CD14-positive monocyte (primary cell): ENCODE measurements at regions not wholly inside any gene's neighbourhood (a gene's known extent, or its start where the extent isn't known, plus 50 kb on each side); places are given as distances from the start of the nearest gene placed in this dataset.

Experiments used
- DNase-seq, 3 donors: peaks; one replicate each; pipeline ENCODE4 v3.0.0-alpha.2; 2011 to 2022
- H2AFZ ChIP-seq: 2 replicates; pipeline ENCODE4 v1.6.0; 2012; ENCODE audit warnings: mild to moderate bottlenecking, low read depth, low read length, inconsistent platforms; ENCODE audit not compliant: insufficient read depth, poor library complexity, severe bottlenecking
- H3K27ac ChIP-seq, 2 donors: 1 replicate in 1 of 2; 2 replicates in 1 of 2; pipeline ENCODE4 v1.5.1; 2012 to 2013; ENCODE audit warnings: low read length in 2 of 2, control low read depth in 1 of 2, inconsistent platforms in 1 of 2, low read depth in 1 of 2, mild to moderate bottlenecking in 1 of 2
- H3K27me3 ChIP-seq, 2 donors: one replicate each; pipeline versions ENCODE4 v1.6.0 to v1.6.1; 2011 to 2013; ENCODE audit warnings: low read length in 2 of 2; ENCODE audit not compliant: control insufficient read depth in 2 of 2, insufficient read depth in 2 of 2
- H3K36me3 ChIP-seq, 2 donors: replicated peaks in 1 of 2; 1 replicate in 1 of 2; 2 replicates in 1 of 2; pipeline versions ENCODE4 v1.5.1 to v1.6.1; 2012 to 2013; ENCODE audit warnings: low read length in 2 of 2, control low read depth in 1 of 2, inconsistent platforms in 1 of 2, mild to moderate bottlenecking in 1 of 2; ENCODE audit not compliant: insufficient read depth in 2 of 2, control insufficient read depth in 1 of 2
- H3K4me1 ChIP-seq, 2 donors: 1 replicate in 1 of 2; 2 replicates in 1 of 2; pipeline versions ENCODE4 v1.5.1 to v1.6.1; 2012 to 2013; ENCODE audit warnings: low read length in 2 of 2, control low read depth in 1 of 2, inconsistent platforms in 1 of 2, mild to moderate bottlenecking in 1 of 2, moderate library complexity in 1 of 2; ENCODE audit not compliant: insufficient read depth in 2 of 2, control insufficient read depth in 1 of 2
- H3K4me2 ChIP-seq: replicated peaks from 2 replicates; pipeline ENCODE3; 2012; ENCODE audit warnings: low read length, moderate library complexity, mild to moderate bottlenecking; ENCODE audit not compliant: poor library complexity, severe bottlenecking; ENCODE audit errors: extremely low read depth
- H3K4me3 ChIP-seq, 3 experiments: fragments of 200-600 bp in 1 of 3; sonication (generic) in 1 of 3; replicated peaks in 1 of 3; 1 replicate in 2 of 3; 2 replicates in 1 of 3; pipeline ENCODE4 v1.5.1; 2011 to 2013; ENCODE audit warnings: low read length in 3 of 3, mild to moderate bottlenecking in 3 of 3, control low read depth in 2 of 3, low read depth in 2 of 3, inconsistent platforms in 1 of 3, moderate library complexity in 1 of 3
- H3K79me2 ChIP-seq: 2 replicates; pipeline ENCODE4 v1.6.0; 2012; ENCODE audit warnings: mild to moderate bottlenecking, control low read depth, inconsistent platforms, low read length, moderate library complexity; ENCODE audit not compliant: insufficient read depth
- H3K9ac ChIP-seq: 2 replicates; pipeline ENCODE4 v1.6.0; 2017; ENCODE audit warnings: low read length, mild to moderate bottlenecking; ENCODE audit not compliant: insufficient read depth, poor library complexity, severe bottlenecking
- H3K9me3 ChIP-seq, 2 donors: replicated peaks in 1 of 2; 1 replicate in 1 of 2; 2 replicates in 1 of 2; pipeline versions ENCODE4 v1.5.1 to v1.6.1; 2012 to 2013; ENCODE audit warnings: low read length in 2 of 2, control low read depth in 1 of 2; ENCODE audit not compliant: control insufficient read depth in 1 of 2, insufficient read depth in 1 of 2
- H4K20me1 ChIP-seq: 2 replicates; pipeline ENCODE4 v1.6.0; 2012; ENCODE audit warnings: mild to moderate bottlenecking, low read length, control low read depth, moderate library complexity; ENCODE audit not compliant: insufficient read depth
- H3K27ac Mint-ChIP-seq, 7 donors: one replicate each; pipeline ENCODE4 v1.8.0; 2020; ENCODE audit warnings: mild to moderate bottlenecking in 7 of 7, mixed read lengths in 7 of 7, moderate library complexity in 6 of 7, inconsistent platforms in 2 of 7
- H3K27me3 Mint-ChIP-seq, 3 donors: one replicate each; pipeline ENCODE4 v1.8.0; 2021 to 2022; ENCODE audit warnings: low read depth in 3 of 3, mild to moderate bottlenecking in 3 of 3, mixed read lengths in 3 of 3, moderate library complexity in 3 of 3, inconsistent platforms in 1 of 3
- H3K36me3 Mint-ChIP-seq, 2 donors: one replicate each; pipeline ENCODE4 v1.8.0; 2020; ENCODE audit warnings: mixed read lengths in 2 of 2, inconsistent platforms in 1 of 2, mild to moderate bottlenecking in 1 of 2
- H3K4me1 Mint-ChIP-seq: one replicate; pipeline ENCODE4 v1.8.0; 2020; ENCODE audit warnings: mild to moderate bottlenecking, mixed read lengths
- H3K4me3 Mint-ChIP-seq, 2 donors: one replicate each; pipeline ENCODE4 v1.8.0; 2020; ENCODE audit warnings: mild to moderate bottlenecking in 2 of 2, mixed read lengths in 2 of 2, moderate library complexity in 1 of 2
- H3K9me3 Mint-ChIP-seq, 7 donors: one replicate each; pipeline ENCODE4 v1.8.0; 2020 to 2022; ENCODE audit warnings: mixed read lengths in 7 of 7, mild to moderate bottlenecking in 6 of 7, moderate library complexity in 6 of 7, inconsistent platforms in 2 of 7
- WGBS: methylation state at CpG from one replicate; pipeline ENCODE4 v1.1.5; 2013; ENCODE audit warnings: missing lambda C conversion rate; ENCODE audit not compliant: insufficient coverage; 5-methylcytosine and 5-hydroxymethylcytosine counted together
- intact Hi-C, 2 donors: fragments of 100-400 bp; cut with micrococcal nuclease; formaldehyde crosslinking; loops; one replicate each; pipeline versions ENCODE4 v1.15.0 to v1.15.1; 2023
- TF ChIP-seq, protein P1 (sequence below): fragments of 200-600 bp; IDR thresholded peaks from one replicate; pipeline ENCODE4 v1.8.0; 2022; ENCODE audit warnings: antibody characterized with exemption, mild to moderate bottlenecking

DNA sequence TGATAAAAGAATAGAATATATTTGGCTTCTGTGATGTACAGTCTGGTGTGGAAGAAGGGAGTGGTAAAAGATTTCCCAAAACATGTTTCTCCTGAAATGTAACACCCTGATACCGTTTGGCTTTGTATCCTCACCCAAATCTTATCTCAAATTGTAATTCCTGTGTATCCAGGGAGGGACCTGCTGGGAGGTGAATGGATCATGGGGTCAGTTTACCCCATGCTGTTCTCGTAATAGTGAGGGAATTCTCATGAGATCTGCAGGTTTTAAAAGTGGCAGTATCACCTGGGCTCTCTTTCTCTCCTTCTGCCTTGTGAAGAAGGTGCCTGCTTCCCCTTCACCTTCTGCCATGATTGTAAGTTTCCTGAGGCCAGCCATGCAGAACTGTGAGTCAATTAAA lies 1070.8 kb downstream of the IGSF11 start:
- Mint-ChIP-seq H3K4me3 (no peak overlapping the region), H3K4me1 (no peaks in the 10 kb centered on the region), H3K27me3 (no peaks in the 10 kb centered on the region), H3K27ac (no peak overlapping the region), H3K9me3 (peaks cover 0 to 2% (median 0%) of the 10 kb centered on the region in 7 donors), H3K36me3 (no peaks in the 10 kb centered on the region)
- H2AFZ ChIP-seq, result no peak overlapping the region
- no peak overlapping the region for H3K4me2 ChIP-seq
- H3K27ac ChIP-seq, result no peak overlapping the region
- H3K79me2 ChIP-seq, result no peaks in the 10 kb centered on the region
- DNase-seq, result no peak
- H4K20me1 ChIP-seq, result no peaks in the 10 kb centered on the region
- TF ChIP-seq, protein P1, sequence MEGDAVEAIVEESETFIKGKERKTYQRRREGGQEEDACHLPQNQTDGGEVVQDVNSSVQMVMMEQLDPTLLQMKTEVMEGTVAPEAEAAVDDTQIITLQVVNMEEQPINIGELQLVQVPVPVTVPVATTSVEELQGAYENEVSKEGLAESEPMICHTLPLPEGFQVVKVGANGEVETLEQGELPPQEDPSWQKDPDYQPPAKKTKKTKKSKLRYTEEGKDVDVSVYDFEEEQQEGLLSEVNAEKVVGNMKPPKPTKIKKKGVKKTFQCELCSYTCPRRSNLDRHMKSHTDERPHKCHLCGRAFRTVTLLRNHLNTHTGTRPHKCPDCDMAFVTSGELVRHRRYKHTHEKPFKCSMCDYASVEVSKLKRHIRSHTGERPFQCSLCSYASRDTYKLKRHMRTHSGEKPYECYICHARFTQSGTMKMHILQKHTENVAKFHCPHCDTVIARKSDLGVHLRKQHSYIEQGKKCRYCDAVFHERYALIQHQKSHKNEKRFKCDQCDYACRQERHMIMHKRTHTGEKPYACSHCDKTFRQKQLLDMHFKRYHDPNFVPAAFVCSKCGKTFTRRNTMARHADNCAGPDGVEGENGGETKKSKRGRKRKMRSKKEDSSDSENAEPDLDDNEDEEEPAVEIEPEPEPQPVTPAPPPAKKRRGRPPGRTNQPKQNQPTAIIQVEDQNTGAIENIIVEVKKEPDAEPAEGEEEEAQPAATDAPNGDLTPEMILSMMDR, result no peak
- H3K9ac ChIP-seq, result no peak overlapping the region
- no peaks in the 10 kb centered on the region for H3K27me3 ChIP-seq
- no peaks in the 10 kb centered on the region for H3K4me1 ChIP-seq
- no peak overlapping the region for H3K4me3 ChIP-seq
- 80% methylated on average over 1 of the region's 2 CpGs for WGBS
- no peaks in the 10 kb centered on the region for H3K9me3 ChIP-seq
- H3K36me3 ChIP-seq, result no peaks in the 10 kb centered on the region
- intact Hi-C loops, result no loop called here

DNA sequence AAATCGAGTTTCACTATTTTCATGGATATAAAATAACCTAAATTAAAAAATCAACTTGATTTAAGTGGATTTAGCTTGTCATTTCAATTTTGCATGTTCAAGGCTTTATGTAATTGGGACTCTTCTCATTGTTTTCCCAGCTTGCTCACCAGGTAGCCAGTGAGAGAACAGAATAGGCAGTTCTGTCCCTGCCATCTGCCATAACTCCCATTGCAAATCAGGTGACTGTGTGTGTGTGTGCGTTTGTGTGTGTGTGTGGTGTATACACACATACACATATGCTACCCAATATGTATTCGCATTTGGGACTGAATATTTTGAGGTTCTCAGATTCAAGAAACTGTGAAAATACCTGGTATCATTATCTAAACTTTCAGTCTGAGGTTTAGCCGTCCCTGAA lies 1069.8 kb downstream of the IGSF11 start:
- H2AFZ ChIP-seq, result no peak overlapping the region
- no peak overlapping the region for H3K9ac ChIP-seq
- TF ChIP-seq, protein P1, result no peak
- no peak overlapping the region for H3K4me3 ChIP-seq
- intact Hi-C loops, result no loop called here
- H3K27ac ChIP-seq, result no peak overlapping the region
- peaks cover 0 to 2% (median 0%) of the 10 kb centered on the region in 7 donors for H3K9me3 Mint-ChIP-seq
- no peaks in the 10 kb centered on the region for H3K79me2 ChIP-seq
- H3K4me1 Mint-ChIP-seq, result no peaks in the 10 kb centered on the region
- no peaks in the 10 kb centered on the region for H3K36me3 Mint-ChIP-seq
- H3K9me3 ChIP-seq, result no peaks in the 10 kb centered on the region
- no peaks in the 10 kb centered on the region for H3K4me1 ChIP-seq
- H3K27me3 Mint-ChIP-seq, result no peaks in the 10 kb centered on the region
- H3K27me3 ChIP-seq, result no peaks in the 10 kb centered on the region
- no peak overlapping the region for H3K4me3 Mint-ChIP-seq
- no peak overlapping the region for H3K4me2 ChIP-seq
- no peak overlapping the region for H3K27ac Mint-ChIP-seq
- no peaks in the 10 kb centered on the region for H3K36me3 ChIP-seq
- DNase-seq, result no peak
- no peaks in the 10 kb centered on the region for H4K20me1 ChIP-seq
- no CpG with 5 or more reads among the region's 4 CpGs for WGBS
